ENCODE measurements at regions not wholly inside any gene's neighbourhood (a gene's known extent, or its start where the extent isn't known, plus 50 kb on each side); places are given as distances from the start of the nearest gene placed in this dataset.

DNA sequence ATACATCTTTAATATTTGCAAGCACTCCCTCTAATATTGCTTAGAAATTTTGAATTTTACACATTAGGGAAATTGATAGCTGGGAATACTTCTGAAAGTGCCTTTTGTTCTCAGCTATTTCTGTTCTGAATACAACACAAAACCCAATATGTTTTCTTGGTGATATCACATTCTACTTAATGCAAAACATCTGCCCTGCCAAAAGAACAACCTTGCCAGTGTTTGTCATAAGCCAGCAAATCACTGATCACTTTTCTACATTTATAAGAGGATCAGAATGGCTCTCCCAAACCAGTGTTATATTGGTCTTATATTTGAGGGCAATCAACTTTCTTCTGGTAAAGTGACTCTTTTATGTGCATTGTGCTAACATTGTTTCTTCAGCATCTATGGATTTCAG lies 126.8 kb upstream of the APOOL start:
- TF ChIP-seq, protein P1, sequence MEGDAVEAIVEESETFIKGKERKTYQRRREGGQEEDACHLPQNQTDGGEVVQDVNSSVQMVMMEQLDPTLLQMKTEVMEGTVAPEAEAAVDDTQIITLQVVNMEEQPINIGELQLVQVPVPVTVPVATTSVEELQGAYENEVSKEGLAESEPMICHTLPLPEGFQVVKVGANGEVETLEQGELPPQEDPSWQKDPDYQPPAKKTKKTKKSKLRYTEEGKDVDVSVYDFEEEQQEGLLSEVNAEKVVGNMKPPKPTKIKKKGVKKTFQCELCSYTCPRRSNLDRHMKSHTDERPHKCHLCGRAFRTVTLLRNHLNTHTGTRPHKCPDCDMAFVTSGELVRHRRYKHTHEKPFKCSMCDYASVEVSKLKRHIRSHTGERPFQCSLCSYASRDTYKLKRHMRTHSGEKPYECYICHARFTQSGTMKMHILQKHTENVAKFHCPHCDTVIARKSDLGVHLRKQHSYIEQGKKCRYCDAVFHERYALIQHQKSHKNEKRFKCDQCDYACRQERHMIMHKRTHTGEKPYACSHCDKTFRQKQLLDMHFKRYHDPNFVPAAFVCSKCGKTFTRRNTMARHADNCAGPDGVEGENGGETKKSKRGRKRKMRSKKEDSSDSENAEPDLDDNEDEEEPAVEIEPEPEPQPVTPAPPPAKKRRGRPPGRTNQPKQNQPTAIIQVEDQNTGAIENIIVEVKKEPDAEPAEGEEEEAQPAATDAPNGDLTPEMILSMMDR (IDR thresholded peaks at IDR 0.05; ENCODE audit: low read depth, low read length): no peak
- TF ChIP-seq EZH2phosphoT487 (IDR thresholded peaks at IDR 0.05; ENCODE audit: low read depth): no peak

Data from OCI-LY3 (cell line).